Stimulated activated CD8-positive, alpha-beta memory T cell treated with anti-CD3 and anti-CD28 coated beads, Interleukin-2, amount 100 ng/mL, for 48 hours (primary cell): ENCODE measurements at regions not wholly inside any gene's neighbourhood (a gene's known extent, or its start where the extent isn't known, plus 50 kb on each side); places are given as distances from the start of the nearest gene placed in this dataset.

Source experiments
- DNase-seq, 2 donors: peaks; one replicate each; pipeline ENCODE4 v3.0.0-alpha.2; 2020; ENCODE audit warnings: low read depth in 2 of 2

DNA sequence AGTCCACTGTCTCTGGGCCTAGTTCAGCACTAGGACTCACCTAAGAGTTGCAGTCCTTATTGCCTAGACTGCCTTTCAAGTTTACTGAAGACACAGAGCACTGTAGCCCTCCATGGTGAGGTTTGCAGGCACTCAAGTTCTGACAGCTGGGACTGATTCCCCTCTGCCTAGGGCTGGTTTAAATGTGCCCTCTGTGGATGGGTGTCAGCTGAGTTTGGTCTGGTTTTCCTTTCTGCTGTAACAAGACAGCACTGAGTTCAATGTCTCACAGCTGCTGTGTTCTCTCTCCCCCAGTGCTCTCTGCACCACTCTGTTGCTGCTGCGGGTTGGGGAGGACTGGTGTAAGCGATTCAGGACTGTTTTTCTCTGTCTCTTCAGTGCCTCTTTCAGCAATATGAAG lies 75.2 kb upstream of the C1orf21 start:
- no peak for DNase-seq

DNA sequence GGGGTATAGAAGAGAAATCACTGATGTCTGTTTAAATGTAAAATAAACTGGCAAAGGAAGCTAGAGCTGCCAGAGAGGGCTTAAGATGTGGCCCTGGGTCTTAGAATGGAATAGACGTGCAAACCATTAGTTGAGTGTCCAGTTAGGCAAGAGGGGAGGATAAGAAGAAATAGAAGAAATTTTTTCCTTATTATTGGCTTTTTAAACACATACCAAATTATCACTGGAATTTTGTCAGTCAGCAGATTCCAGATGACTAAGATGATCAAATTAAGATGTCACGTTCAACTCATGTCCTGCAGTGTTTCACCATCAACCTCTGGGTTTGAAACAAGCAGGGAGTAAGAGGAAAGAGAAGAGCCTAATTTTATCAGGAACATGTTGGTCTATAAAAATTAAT lies 71.6 kb upstream of the C1orf21 start:
- DNase-seq, result no peak

DNA sequence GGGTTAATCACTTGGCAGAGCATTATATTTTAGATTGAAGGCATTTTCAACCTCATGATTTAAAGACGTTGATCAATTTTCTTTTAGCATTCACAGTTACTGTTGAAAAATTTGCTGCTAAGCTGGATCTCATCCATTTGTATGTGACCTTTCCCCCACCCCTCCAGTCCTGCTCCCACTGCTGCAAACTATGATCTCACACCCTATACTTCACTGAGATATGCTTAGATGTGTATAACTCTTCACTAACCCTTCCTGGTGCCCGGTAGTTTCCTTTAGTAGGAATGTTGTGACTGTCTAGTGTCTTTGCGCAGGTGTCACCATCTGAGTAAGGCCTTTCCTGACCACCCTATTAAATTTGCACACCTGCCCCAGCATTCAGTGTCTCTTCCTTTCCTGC lies 67.0 kb upstream of the C1orf21 start:
- DNase-seq, result no peak

DNA sequence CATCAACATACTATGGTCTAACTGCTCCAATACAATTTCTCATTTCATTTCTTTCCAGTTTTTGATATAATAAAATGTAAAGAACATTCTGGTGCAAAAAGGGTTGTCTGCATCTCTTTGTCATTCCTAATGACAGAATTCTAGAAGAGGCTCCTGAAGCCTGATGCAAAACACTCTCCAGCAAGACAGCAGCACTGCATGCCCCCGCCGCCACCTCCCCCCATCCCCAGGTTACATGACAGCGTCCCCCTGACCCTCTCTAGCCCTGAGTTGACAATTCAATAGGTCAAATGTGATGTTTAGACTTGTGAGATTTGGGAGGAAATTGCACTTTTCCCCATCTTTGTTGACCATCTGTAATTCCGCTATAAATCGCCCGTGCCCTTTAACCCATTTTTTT lies 64.6 kb upstream of the C1orf21 start:
- DNase-seq, result no peak

DNA sequence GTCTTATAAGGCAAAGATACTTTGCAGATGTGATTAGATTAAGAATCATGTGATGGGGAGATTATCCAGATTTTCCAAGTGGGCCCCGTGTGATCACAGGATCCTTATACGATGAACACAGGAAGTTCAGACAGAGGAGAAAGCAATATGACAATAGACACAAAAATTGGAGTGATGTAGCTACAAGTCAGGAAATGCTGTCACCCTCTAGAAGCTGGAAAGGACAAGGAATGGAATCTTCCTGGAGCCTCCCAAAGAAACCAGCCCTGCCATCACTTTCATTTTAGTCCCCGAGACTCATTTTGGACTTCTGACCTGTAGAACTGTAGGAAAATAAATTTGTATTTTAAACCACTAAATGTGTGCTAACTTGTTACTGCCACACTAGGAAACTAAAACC lies 61.9 kb upstream of the C1orf21 start:
- DNase-seq, result no peak

DNA sequence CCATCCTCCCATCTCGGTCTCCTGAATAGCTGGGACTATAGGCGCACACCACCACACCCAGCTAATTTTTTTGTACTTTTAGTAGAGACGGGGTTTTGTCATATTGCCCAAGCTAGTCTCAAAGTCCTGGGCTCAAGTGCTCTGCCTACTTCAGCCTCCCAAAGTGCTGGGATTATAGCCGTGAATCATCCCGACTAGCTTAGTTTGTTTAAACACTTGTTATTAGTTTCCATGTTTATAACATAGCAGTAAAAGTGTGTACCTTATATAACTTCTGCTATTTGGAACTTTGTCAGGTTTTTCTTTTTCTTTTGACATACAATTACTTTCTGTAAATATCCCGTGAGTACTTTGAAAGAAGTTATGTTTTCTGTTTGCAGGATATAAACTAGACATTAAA lies 60.6 kb upstream of the C1orf21 start:
- DNase-seq, result no peak

DNA sequence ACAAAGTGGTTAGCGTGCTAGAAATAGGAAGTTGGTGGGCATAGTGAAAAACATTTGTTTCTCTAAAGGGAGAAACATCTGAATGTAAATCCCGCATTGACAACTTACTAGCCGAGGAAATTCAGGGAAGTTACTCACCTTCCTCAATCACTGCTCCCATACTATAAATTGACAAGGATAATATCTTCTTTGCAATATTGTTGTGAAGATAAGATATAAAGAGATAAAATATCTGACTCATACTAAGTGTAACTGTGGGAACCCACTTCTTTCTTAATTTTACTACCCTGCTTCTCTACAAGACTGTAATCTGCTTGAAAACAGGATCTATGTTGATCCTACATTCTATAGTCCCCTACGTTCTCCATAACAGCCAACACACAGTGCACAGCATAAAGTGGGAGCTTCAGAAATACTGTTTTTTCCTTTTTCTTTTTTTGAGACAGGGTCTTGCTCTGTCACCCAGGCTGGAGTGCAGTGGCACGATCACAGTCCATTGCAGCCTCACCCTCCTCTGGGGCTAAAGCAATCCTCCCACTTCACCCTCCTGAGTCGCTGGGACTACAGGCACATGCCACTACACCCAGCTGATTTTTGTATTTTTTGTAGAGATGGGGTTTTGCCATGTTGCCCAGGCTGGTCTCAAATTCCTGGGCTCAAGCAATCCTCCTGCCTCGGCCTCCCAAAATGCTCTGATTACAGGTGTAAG lies 57.4 kb upstream of the C1orf21 start:
- no peak for DNase-seq

DNA sequence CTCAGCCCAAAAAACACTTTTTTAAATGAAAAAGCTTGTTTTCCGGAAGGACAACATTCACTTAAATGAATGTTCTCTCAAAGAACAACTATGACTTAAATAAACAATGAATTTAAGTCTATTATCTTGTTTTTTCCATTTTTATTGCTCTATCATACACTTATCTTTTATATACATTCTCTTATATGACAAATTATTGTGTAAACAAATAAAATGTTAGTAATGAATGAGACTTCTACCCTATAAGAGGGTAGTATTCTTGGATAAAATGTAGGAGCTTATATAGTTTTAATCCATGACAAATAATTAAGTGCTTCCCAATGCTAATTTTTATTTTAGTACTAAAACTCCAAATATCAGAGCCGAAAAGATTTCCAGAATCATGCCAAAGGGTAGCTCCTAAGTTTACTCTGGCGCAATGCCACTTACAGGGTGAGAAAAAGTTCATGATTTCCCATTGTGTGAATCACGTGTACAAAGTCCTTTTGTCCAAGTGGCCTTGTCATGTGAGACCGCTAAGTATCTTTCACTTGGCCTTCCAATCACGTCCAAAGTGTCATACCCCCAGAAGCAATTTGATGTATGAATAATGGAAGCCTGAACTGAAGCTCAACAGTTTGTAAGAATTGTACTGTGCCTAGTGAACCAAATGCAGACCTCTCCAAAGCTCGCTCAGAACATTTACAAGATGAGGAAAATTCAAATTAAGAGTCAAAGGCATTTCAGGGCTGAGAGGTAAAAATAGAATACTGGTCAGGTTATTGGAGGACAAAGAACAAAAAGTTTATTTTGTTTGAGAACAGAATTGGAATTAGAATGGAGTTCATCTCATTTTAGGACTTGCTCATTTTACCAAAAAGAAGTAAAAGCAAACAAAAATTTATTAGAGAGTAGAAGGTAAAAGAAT lies 56.6 kb upstream of the C1orf21 start:
- DNase-seq, result no peak

DNA sequence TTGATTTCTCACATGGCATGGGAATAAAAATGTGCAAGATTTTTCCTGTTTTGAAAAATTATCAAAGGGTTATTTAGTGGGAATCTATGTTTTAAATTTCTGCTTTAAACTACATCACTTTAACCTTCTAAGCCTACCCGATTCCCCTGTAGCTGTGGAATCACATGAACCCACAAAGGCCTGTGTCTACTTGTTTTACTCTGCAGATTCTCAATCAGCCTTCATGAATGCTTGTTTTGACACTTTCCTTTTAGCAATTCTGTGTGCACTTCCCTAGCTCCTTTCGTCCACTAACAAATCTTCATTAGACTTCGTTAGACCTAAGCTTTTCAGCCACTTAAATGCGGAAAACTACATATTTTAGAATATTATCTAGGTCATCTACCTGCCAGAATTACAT lies 56.0 kb upstream of the C1orf21 start:
- no peak for DNase-seq
